NCI-H2171 treated with DMSO at 0.1 percent for 48 hours (cell line): ENCODE measurements at regions not wholly inside any gene's neighbourhood (a gene's known extent, or its start where the extent isn't known, plus 50 kb on each side); places are given as distances from the start of the nearest gene placed in this dataset.

Experiments
- DNase-seq: peaks from one replicate; lab custom pipeline; 2025; lab: John Stamatoyannopoulos, UW

DNA sequence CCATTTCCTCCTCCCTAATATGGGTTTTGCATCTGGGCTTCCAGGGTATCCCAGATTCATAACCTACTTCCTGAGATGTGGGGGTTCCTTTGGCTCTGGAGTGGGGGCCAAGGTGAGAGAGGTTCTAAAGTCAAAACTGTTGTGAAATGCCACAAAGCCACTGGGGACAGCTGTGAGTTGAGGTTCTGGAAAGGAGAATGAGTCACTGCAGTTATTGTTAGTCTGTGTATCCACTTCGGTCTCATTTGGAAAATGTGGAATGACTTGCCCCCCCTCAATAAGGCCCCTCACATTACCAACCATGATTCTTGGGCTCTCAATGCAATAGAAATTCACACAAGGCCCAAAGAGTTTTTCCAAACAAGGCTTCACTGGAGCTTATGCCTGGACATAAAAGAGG lies 51.1 kb upstream of the LGALSL start:
- no peak for DNase-seq

DNA sequence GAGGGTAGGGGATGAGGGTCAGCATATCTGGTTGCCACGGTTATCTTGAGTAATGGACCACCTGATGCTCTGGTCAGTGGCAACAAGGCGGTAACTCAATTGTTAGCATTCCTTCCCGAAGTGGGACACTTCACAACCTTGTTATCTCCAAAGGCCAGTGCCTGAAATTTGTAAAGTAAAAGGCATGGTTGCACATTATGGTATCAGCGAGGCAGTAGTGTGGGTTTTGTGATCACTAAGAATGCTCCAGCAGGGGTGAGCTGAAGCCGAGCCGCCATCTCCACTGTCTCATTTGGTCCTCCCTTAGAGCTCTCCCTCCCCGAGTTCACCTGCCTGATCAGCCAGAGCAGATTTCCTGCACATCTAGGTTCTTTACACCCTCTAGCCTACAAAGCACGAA lies 50.5 kb upstream of the LGALSL start:
- no peak for DNase-seq

DNA sequence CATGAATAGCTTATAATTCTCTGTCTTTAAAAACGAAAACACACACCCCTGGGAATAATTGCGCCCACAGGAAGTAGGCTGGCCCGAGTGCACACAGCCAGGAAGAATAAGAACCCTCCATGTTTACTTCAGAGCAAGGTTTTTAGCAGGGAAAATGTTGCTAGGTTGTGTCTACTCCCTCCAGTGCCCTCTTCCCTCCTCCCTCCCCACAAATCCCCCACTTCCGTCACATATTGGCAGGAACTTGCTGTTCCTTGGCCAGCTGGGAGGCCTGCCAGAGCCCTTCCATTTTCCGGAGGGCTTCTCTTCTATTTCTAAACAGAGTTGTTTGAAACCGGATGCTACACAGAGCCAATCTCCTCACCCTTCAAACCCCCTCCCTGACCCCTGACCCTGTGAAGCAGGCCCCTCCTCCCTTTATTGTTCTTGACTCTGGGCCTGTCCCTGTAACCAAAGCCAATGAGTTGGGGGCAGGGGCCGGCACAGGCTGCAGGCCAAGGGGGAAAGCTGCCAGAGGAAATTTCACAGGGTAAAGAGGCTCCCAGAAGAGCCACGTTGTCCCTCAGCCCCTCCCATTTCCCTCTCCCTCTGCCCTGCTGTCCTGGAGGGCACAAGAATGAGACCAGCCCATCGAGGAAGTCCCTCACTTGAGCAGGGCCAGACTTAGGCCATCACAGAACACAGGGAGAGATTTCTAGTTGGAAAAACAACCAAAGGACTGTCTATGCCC lies 49.8 kb upstream of the LGALSL start:
- no peak for DNase-seq
